HTR-8/SVneo (cell line): ENCODE measurements at regions not wholly inside any gene's neighbourhood (a gene's known extent, or its start where the extent isn't known, plus 50 kb on each side); places are given as distances from the start of the nearest gene placed in this dataset.
"Not testable (repeated sequence)": the region's sequence is repeated elsewhere in the genome, so short reads cannot be mapped to it uniquely, and the experiment has no call there.

Experiments used
- DNase-seq: peaks from one replicate; pipeline ENCODE4 v3.0.0; 2011; ENCODE audit warnings: low spot score, mixed read lengths; ENCODE audit not compliant: insufficient read length
- FAIRE-seq: peaks from 2 replicates; lab custom pipeline; 2011; peaks lifted over from hg19 to GRCh38; lab: Jason Lieb, UNC

DNA sequence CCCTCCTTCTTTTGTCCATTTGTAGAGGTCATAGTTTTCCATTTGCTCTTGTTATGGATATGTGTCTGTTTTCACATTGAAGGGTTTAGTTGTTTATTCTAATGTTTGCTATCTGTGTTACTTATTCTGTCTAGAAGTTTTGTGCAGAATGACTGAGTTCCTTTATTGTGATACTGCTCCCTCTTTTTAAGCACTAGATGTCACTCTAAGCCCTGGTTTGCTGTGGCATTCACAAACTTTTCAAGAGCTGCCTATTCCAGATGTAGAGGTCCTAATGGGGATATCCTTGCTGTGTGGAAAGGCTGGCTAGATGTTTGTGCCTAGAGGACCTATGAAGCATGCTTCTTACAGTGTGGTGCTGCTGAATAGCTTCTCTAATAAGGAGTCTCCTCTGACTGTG, 338.6 kb downstream of the SPIN4 start:
- no peak for FAIRE-seq
- no peak for DNase-seq

- FAIRE-seq, DNase-seq: not testable (repeated sequence)
These were observed 350.9 kb downstream of the SPIN4 start for GRCh38 chrX:63000196-63000595.
